ENCODE measurements at regions not wholly inside any gene's neighbourhood (a gene's known extent, or its start where the extent isn't known, plus 50 kb on each side); places are given as distances from the start of the nearest gene placed in this dataset.

GRCh38 chr4:43253541-43253940 is 361.0 kb downstream of the GRXCR1 start:
- no peak for TF ChIP-seq EZH2 (IDR thresholded peaks at IDR 0.05; ENCODE audit: low read length)
- no peak for TF ChIP-seq CTCF (optimal IDR thresholded peaks at IDR 0.05 in 1 of 3, IDR thresholded peaks at IDR 0.05 in 1 of 3, conservative IDR thresholded peaks at IDR 0.05 in 1 of 3; ENCODE audit: extremely low read depth in 1 of 3, insufficient read depth in 2 of 3, low read length in 3 of 3)
- H3K4me3 ChIP-seq (ENCODE audit: control insufficient read depth in 2 of 3, extremely low read depth in 1 of 3, insufficient read depth in 2 of 3, low read depth in 1 of 3, low read length in 3 of 3) = no peak overlapping the region
- DNase-seq (ENCODE audit: low read depth, low spot score) (no peak), FAIRE-seq (no peak)
- H3K9me1 ChIP-seq (ENCODE audit: control insufficient read depth, extremely low read depth, insufficient read depth, low read length) = no peaks in the 10 kb centered on the region
- dilution Hi-C loops (cut with MboI; ENCODE audit: extremely low pct_ligation_motif_present, low sequenced_read_pairs) = no loop called here
- H4K20me1 ChIP-seq (ENCODE audit: control insufficient read depth, extremely low read depth, insufficient read depth, low read length) = no peaks in the 10 kb centered on the region
- no peaks in the 10 kb centered on the region for H3K27me3 ChIP-seq (ENCODE audit: control insufficient read depth, extremely low read depth, insufficient read depth, low read length)
- no peaks in the 10 kb centered on the region for H3K9me3 ChIP-seq (ENCODE audit: control insufficient read depth, low read depth, low read length)
- no peak overlapping the region for H2AFZ ChIP-seq (ENCODE audit: control insufficient read depth, low read length)
- H3K36me3 ChIP-seq (ENCODE audit: control insufficient read depth in 2 of 2, extremely low read depth in 1 of 2, insufficient read depth in 2 of 2, low read length in 2 of 2) = no peaks in the 10 kb centered on the region
- H3K79me2 ChIP-seq (ENCODE audit: control insufficient read depth, insufficient read depth, low read length) = no peaks in the 10 kb centered on the region
- no peak overlapping the region for H3K9ac ChIP-seq (ENCODE audit: control insufficient read depth, extremely low read depth, insufficient read depth, low read length)
- H3K4me2 ChIP-seq (ENCODE audit: control insufficient read depth, extremely low read depth, insufficient read depth, low read depth, low read length) = no peak overlapping the region
- H3K27ac ChIP-seq (ENCODE audit: control insufficient read depth, insufficient read depth, low read length) = no peak overlapping the region
- no peaks in the 10 kb centered on the region for H3K4me1 ChIP-seq (ENCODE audit: control insufficient read depth, extremely low read depth, insufficient read depth, low read length)

- Histone ChIP-seq H3K4me3 (ENCODE audit: control insufficient read depth in 2 of 3, extremely low read depth in 1 of 3, insufficient read depth in 2 of 3, low read depth in 1 of 3, low read length in 3 of 3) (no peak overlapping the region), H3K4me2 (ENCODE audit: control insufficient read depth, extremely low read depth, insufficient read depth, low read depth, low read length) (no peak overlapping the region), H3K79me2 (ENCODE audit: control insufficient read depth, insufficient read depth, low read length) (no peaks in the 10 kb centered on the region), H2AFZ (ENCODE audit: control insufficient read depth, low read length) (no peak overlapping the region), H4K20me1 (ENCODE audit: control insufficient read depth, extremely low read depth, insufficient read depth, low read length) (no peaks in the 10 kb centered on the region), H3K36me3 (ENCODE audit: control insufficient read depth in 2 of 2, extremely low read depth in 1 of 2, insufficient read depth in 2 of 2, low read length in 2 of 2) (no peaks in the 10 kb centered on the region), H3K9me3 (ENCODE audit: control insufficient read depth, low read depth, low read length) (no peaks in the 10 kb centered on the region), H3K27me3 (ENCODE audit: control insufficient read depth, extremely low read depth, insufficient read depth, low read length) (no peaks in the 10 kb centered on the region), H3K4me1 (ENCODE audit: control insufficient read depth, extremely low read depth, insufficient read depth, low read length) (no peaks in the 10 kb centered on the region), H3K9me1 (ENCODE audit: control insufficient read depth, extremely low read depth, insufficient read depth, low read length) (no peaks in the 10 kb centered on the region), H3K27ac (ENCODE audit: control insufficient read depth, insufficient read depth, low read length) (no peak overlapping the region), H3K9ac (ENCODE audit: control insufficient read depth, extremely low read depth, insufficient read depth, low read length) (no peak overlapping the region)
- DNase-seq (ENCODE audit: low read depth, low spot score) (no peak), FAIRE-seq (no peak)
- no peak for TF ChIP-seq EZH2 (IDR thresholded peaks at IDR 0.05; ENCODE audit: low read length)
- no peak for TF ChIP-seq CTCF (optimal IDR thresholded peaks at IDR 0.05 in 1 of 3, IDR thresholded peaks at IDR 0.05 in 1 of 3, conservative IDR thresholded peaks at IDR 0.05 in 1 of 3; ENCODE audit: extremely low read depth in 1 of 3, insufficient read depth in 2 of 3, low read length in 3 of 3)
- dilution Hi-C loops (cut with MboI; ENCODE audit: extremely low pct_ligation_motif_present, low sequenced_read_pairs) = no loop called here
Measured at GRCh38 chr4:43264730-43265129, 372.2 kb downstream of the GRXCR1 start.

Data from keratinocyte (primary cell).